ENCODE measurements at regions not wholly inside any gene's neighbourhood (a gene's known extent, or its start where the extent isn't known, plus 50 kb on each side); places are given as distances from the start of the nearest gene placed in this dataset.

DNA sequence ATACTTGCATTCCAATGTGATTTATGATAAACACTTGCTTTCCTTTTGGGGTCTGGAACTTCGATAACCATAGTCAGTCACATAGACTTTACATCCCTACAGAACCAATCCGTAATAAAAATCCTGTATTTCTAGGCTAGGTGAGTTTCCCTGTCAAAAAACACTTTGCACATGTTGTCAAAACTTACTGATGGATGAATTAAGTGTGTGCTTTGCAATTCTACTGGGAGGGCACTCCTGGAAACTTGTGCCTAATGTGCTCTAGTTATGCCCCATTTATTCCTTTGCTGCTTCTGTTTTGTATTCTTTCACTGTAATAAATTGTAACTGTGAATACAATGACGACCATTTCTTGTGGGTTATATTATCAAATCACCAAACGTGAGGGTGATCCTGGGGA lies 684.8 kb upstream of the PCDH15 start:
- no peak for DNase-seq

DNA sequence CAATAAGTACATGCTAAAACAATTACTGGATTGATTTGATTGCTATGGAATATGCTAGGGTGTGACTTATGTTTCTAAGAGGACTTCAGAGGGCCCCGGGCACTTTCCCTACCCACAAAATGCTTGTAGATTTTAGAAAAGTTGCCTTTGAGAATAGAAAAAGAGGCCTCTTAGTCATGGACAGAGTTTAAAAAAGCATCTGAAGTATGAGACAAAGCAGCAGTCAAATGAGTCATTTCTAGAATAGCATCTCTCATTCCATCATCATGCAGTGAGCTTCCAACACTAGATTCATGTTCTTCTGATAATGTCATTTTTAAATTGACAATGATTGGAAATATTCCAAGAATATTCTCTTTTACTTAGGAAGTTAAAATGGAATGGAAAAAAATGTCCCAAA lies 675.1 kb upstream of the PCDH15 start:
- no peak for DNase-seq

DNA sequence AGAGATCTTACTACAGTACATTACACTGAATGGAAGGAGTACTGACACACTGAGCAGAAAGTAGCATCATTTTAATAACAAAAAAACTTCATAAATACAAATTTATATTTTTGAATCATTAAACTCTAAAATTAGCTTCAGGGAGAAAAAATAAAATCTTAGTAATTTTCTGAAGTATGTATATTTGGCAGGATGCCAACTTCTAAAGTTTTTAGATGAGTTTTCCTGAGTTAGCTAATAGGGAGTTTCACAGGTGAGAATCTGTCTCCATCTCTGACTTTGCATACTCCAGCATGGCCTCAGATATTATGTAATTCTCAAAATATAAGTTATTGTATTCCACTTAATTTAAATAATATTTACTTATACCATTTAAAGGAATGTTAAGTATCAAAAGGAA lies 673.2 kb upstream of the PCDH15 start:
- DNase-seq, result no peak

DNA sequence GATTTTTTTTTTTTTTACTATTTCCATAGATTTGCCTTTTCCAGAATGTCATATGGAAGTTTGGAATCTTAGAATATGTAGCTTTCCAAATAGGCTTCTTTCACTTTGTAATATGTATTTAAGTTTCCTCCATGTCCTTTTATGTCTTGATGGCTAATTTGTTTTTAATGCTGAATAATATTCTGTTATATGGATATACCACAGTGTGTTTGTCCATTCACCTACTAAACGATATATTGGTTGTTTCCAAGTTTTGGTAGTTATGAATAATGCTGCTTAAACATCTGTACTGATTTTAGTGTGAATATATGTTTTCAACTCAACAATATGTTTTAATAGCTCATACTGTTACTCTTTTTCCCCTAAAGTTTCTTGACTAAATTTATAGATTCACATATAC lies 669.8 kb upstream of the PCDH15 start:
- no peak for DNase-seq

DNA sequence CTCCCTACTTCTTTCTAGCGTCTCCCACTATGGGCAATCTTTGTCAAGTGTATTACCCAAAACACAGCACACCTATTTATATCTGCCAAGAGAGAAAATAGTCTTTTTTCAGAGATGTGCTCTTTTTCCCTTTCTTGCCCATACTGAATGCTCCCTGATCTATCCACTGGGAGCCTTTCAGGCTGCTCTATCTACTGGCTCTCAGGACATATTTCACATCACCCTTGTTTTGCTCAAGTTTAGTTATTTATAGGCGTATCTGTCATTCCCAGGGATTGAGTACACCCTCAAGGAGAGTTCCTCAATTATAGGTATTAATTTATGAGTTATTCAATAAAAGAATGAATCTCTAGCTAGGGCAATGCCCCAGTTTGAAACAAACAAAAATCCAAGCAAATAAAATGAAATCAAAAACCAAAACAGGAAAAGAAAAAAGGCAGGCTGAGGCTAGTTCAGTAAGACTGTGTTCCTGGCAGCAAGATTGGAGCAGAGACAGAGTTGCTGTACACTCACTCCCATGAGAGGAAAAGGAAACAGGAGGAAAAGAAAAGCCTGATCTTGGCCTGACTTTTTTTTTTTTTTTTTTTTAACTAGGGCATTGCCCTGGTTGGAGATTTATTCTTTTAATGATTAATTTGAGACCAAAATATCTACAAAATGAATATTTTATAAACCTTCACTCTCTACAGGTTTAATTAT lies 665.9 kb upstream of the PCDH15 start:
- no peak for DNase-seq

DNA sequence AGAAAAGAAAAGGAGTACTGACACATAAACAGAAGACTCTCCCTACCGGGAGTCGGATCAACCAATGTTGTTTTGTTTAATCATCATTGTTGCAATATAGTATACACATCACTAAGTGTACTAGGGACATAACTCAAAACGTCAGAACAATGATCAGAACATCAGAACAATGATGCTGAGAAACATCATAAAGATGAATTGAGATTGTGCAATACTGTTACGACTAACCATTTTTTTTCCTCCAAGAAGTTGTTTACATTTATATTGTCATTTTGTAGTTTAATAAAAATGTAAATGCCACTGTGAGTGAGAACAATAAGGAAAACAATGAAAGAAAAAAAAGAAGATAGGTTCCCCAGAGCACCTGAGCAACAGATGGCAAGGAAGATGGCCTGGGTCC lies 663.1 kb upstream of the PCDH15 start:
- no peak for DNase-seq

DNA sequence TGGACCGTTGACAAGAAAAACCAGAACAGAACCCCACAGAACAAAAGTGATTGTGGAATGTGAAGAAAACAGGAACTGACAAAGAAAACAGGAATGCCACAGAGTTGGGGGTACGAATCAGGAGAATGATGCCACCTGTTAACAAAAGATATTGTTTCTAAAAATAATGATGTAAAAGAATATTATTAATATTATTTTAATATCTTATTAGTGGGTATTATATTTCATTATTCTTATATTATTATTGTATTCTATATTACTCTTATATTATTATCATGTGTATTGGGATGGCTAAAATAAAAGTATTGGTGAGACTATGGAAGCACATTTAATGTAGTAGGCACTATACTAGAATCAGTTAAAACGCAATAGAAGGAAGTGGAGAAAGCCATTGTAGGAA lies 659.0 kb upstream of the PCDH15 start:
- DNase-seq, result no peak

DNA sequence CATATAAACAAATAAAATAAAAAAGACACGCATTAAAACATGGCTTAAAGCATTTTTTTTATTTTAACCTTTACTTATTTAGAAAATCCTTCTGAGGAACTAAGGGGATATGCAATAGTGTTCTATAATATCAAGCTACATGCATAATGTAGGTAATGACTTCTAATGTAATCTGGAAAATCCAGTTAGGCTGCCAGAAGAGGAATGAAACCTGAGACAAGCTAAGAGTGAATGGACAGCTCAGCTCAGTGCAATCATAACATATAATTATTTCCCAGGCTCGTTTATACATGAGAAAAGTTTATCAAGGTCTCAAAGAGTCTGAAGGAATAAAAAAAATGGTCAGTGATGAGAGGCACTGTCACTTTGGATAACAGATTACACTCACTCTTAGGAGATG lies 649.0 kb upstream of the PCDH15 start:
- DNase-seq, result peak; percentile 49

DNA sequence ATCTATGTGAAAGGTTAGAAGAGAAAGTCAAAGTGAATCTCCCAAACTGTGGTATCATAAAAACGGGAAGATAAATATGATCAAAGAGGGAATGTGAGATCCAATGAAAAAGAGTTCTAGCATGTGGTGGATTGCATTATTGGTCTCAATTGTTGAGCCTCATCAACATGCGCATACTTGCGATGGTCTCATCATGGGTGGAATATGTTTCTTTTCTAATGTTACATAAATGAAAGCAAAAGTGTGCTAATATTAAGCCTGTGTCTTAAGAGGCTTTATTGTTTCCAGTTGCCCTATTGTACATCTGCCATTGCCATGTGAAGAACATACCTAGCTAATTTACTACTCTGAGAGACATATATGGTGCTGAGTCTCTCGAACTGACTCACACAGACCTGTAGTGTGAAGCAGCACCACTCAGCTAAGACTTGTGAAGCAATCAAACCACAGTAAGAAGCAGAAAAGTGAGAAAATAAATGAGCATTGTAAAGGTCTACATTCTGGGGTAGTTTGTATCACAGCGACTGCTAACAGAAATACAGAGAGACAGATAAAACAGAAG lies 645.5 kb upstream of the PCDH15 start:
- DNase-seq, result no peak

DNA sequence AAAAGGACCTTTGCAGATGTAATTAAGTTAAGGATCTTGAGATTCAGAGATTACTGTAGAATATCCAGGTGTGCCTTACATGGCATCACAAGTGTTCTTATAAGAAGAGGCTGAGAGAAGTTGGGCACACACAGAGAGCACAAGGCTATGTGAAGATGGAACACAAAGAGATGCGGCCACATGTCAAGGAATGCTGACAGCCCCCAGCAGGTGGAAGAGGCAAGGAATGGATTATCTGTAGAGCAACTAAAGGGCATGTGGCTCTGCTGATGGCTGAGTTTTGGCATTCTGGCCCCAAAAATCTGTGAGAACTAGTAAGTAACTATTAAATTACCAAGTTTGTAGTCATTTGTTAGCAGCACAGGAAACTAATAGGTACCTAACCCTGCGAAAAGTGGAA lies 640.7 kb upstream of the PCDH15 start:
- no peak for DNase-seq

DNA sequence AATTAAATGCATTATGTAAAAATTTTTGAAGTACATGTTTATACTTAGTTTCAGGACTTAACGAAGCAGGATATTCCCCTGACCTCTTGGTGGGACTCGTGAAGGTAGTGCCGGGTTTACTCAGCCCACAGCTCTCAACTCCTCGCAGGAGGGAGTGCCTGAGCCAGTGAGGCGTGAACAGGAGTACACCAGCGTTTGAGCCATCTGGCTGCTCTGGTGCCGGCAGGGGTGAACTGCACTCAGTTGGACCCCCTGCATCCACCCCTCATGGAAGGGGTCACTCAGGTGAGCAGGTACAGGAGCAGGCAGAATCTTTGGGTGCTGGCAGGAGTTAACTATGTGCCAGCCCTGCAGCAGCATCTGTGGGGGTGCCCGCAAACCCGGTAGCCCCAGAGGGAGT lies 625.1 kb upstream of the PCDH15 start:
- DNase-seq, result no peak

DNA sequence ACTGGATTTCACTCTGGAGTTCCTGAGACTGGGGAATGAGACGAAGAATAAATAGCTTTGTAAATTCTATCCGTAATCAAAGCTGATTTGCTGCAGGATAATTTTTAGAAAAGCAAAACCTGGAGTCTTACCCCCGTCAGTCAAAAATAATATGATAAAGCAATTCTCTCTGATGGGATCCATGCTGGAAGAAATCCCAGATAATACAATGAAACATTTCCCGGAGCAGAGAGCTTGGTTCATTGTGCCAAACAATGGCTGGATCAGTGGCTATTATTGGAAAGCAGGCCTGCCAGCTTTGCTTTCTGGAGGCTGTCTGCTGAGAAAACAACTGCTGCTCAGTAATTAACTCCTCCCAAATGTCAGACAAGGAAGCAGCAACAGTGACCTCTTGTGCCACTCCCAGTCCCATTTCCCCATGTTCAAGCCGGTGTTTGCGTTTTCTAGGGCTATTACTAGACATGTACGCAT lies 609.4 kb upstream of the PCDH15 start:
- DNase-seq, result peak; percentile 90

DNA sequence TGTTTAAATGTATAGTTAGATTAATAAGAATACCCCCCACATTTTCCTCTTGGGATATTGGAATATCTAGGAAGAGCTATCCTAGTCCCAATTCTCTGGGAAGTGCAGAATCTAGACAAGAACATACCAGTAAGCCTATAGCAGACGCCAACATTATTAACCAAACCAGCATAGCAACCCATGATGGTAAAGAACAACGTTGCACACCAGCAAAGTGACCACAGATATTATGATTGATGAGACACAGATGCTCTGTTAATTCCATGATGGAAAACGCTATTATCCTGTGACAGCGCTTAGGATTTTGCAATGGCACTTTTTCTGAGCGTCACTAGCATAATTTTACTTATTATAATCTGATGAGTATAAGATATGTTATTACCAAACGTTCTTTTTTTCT lies 603.1 kb upstream of the PCDH15 start:
- peak; percentile 5 for DNase-seq

DNA sequence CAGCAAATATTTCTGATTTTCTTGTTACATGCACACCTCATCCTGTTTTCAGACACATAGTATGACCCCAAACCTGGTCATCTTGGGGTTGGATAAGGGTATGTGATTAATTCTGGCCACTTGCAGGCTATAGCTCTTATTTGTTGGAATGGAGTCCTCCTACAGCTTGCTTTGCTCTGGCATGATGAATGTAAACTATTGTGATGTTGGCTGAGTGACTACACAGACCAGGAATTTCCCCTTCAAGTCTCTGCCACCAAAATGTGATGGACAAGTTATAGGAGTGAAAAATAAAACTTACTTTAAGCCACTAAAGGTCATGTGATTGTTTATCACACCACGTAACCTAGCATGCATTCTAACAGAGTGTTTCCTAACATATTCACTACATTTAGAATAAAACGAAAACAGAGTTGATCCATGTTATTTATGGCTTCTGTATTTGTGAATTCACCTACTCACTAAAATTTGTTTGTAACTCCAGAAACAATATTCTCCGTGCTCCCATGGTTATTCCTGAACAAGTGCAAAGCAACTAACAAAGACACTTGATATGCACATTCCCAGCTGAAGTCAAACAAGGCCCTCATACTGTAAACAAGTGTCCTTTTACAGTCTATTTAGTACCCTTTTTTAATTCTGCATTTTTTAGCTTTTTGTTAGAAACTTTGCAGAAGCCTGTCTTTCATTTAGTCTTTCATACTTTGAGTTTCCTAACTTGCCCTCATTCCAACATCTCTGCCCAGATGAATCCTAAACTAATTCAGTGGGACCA lies 599.2 kb upstream of the PCDH15 start:
- DNase-seq, result no peak

DNA sequence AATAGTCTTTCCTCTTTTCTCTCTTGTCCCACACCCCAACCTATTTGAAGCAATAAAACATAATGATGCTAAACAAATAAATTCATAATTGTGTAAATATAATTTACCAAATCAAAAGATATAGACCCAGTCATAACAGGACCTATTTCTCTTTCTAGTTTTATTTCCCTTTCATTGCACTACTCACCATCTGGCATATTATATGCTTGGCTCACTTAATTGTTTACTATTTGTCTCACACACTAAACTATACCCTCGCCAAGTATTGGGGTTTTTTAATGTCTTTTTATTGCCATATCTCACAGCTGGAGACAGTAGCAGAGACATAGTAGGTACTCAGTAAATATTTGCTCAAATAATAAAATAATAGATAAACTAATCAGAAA lies 597.5 kb upstream of the PCDH15 start:
- no peak for DNase-seq

DNA sequence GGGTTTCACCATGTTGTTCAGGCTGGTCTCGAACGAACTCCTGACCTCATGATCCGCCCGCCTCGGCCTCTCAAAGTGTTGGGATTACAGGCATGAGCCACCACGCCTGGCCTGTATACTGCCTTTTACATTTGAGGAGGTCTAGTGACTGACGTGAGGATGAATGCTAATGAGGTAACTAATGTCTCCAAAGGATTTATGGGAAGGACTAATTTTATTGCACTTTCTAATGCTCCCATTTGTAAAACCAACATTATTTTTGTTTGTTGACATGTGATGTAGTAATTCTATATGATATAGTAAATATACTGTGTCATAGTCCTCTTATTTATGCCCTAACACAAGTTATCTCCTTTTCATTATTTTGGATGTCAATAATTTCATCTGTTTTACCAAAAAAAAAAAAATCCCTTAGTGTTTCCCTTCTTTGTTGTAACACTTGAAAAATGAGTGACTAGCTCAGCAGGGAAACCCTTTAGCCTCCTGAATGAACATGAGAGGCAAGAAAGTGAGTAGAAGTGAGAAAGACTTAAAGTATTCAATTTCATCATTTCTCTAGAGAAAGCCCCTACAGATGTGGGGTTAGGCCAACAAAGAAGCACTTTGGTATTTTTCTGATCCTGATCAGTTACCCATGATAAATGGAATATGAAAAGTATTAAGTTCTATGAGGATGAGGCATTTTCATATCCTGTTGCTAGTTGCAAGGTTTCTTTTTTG lies 596.9 kb upstream of the PCDH15 start:
- no peak for DNase-seq

DNA sequence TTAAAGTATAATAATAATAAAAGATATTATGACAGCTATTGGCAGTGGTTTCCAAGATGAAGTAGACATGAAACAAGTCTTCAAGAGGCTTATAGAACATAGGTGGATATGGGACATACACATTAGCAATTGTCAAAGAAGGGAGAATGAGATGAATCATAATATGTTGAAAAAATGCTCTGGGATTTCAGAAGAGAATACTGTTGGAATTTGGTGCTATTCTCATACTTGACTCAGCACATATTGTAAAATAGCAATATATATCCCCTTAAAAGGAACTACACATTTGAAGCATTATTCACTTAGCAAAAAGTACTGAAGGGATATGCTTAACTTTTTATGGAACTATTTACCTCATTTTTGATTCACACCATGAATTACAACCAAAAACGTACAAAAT lies 577.2 kb upstream of the PCDH15 start:
- DNase-seq, result no peak

DNA sequence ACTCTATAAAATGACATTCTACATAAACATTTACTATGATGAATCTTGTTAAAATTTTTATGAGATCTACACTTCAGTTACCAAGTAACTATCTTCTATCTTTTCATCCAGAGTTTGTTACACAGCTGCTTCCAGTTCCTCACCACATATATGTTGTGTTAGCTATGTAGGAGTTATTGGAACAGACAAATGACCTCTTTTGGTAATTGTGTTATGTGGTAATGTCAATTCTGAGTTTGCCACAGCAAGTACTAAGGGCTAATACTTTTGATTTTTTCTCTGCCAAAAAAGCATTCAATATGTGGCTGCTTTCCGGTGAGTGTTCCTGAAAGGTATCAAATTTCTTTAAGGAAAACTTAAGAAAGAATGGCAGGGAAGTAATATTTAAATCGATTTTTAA lies 573.9 kb upstream of the PCDH15 start:
- no peak for DNase-seq

DNA sequence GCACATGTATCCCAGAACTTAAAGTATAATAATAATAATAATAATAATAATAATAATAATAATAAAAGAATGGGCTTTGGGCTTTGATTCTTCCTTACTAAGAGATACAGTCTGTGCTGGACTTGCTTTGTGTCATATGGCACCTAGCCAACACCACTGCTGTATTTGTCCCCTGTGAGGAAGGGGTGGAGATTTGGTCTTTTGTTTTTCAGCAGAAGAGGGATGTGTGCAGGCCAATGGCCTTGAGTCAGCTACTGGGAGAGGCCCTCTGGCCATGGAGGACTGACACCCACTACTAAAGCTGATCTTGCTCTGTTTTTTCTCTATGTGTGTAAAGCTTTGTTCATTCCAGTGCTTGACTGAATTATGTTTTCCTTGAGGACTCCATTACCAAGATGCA lies 573.0 kb upstream of the PCDH15 start:
- no peak for DNase-seq

DNA sequence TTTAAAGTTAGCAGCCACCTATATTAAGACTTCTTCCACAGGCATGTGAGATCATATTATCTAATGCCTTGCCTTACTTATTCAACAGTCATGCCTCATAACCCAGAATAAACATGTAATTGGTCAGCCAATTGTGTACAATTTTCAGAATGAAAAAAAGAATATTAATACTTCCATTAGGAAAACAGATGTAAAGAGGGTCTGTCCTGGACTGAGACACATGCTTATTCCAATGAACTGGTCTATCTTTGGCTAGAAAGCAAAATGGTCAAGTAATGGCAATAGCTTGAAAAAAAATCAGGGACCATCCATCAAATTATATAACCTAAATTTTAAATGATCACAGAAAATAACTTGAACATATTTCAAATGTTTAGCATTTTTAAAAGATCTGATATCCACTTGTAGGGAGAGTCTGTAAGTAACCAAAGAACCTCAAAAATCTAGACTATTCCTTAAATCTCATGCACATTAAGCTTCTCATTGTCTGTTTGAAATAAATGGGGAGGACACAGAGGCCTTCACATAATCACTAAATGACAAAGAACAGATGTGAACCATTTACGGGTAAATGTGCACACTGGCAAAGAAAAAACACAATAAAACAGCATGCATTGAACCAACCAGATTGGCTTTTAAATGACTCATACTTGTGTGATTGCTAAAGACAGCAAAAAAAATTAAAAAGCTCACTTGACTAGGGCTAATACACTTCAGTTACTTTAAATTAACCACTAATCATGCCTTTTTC lies 568.8 kb upstream of the PCDH15 start:
- no peak for DNase-seq

DNA sequence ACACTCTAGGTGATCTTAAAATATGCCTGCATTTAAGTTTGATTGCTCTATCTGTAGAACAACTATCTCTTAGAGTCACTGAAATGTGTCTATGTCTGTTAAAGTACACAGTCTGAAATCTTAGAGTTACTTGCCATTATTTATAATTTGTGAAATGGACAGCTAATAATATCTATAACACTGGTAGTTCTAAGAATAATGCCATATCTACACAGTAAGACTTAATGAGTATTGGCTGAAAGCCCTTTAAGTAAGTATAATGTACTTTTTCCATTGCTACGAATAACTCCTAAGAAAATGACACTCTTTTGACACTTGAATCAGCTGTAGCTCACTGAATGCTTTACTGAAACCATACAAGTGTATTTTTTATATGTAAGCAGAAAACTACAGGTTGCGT lies 567.4 kb upstream of the PCDH15 start:
- no peak for DNase-seq

DNA sequence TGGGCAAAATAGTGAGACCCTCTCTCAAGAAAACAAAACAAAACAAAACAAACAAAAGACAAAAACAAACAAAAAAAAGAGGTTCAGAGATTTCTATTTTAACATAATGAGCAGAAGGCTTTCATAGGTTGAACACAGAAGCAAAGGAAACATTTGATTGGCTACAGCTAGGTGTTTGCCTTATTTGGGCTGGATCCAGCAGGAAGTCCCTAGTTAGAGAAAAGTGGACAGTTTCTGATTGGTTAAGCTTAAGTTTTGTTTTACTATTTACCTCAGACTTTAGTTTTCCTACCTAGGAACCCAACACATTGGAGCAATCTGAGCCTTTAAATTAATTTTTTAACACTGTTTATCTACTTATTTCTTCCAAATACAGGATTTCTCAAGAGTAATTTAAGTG lies 566.5 kb upstream of the PCDH15 start:
- no peak for DNase-seq

DNA sequence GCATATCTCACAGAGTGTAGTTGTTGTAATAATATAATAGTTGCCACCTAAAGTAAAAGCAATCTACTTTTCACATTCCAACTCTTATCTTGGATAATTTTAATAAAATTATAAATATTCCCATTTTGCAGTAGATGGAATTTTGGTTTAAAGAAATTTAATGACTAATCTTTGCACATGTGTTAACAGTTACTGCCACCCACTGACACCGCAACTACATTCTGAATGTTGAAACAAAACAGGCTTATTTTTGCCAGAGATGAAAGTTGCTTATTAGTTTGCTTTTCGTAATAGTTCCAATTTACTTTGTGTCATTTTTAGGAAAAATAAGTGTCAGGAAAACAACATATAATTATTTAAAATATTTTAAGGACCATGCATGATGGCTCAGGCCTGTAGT lies 557.5 kb upstream of the PCDH15 start:
- no peak for DNase-seq

Measured in NCI-H82 (cell line).